Smooth muscle cell (in vitro differentiated cells): ENCODE measurements at regions not wholly inside any gene's neighbourhood (a gene's known extent, or its start where the extent isn't known, plus 50 kb on each side); places are given as distances from the start of the nearest gene placed in this dataset.

Experiments
- DNase-seq: peaks from one replicate; lab custom pipeline; 2025; ENCODE audit not compliant: unreplicated experiment; lab: John Stamatoyannopoulos, UW
- H2AFZ ChIP-seq: fragments of 200-600 bp; sonication (generic); 2 replicates; pipeline ENCODE4 v1.6.0; 2016; ENCODE audit warnings: antibody characterized with exemption, low read depth, mild to moderate bottlenecking
- H3F3A ChIP-seq: fragments of 200-600 bp; sonication (generic); 2 replicates; pipeline ENCODE4 v1.6.0; 2017; ENCODE audit warnings: antibody characterized with exemption, low read depth
- H3K27ac ChIP-seq: fragments of 200-600 bp; sonication (generic); 2 replicates; pipeline ENCODE4 v1.5.1; 2016; ENCODE audit warnings: low read depth, mild to moderate bottlenecking
- H3K27me3 ChIP-seq: fragments of 200-600 bp; sonication (generic); 2 replicates; pipeline ENCODE4 v1.6.1; 2016; ENCODE audit warnings: low read depth, mild to moderate bottlenecking
- H3K36me3 ChIP-seq: fragments of 200-600 bp; sonication (generic); 2 replicates; pipeline ENCODE4 v1.5.1; 2016; ENCODE audit warnings: low read depth
- H3K4me1 ChIP-seq: fragments of 200-600 bp; sonication (generic); 2 replicates; pipeline ENCODE4 v1.5.1; 2016; ENCODE audit warnings: low read depth
- H3K4me2 ChIP-seq: fragments of 200-600 bp; sonication (generic); 2 replicates; pipeline ENCODE4 v1.6.0; 2016; ENCODE audit warnings: mild to moderate bottlenecking
- H3K4me3 ChIP-seq: fragments of 200-600 bp; sonication (generic); 2 replicates; pipeline ENCODE4 v1.5.1; 2016; ENCODE audit warnings: mild to moderate bottlenecking
- H3K79me2 ChIP-seq: fragments of 200-600 bp; sonication (generic); 2 replicates; pipeline ENCODE4 v1.6.0; 2016; ENCODE audit warnings: low read depth, mild to moderate bottlenecking
- H3K9ac ChIP-seq: fragments of 200-600 bp; sonication (generic); 2 replicates; pipeline ENCODE4 v1.6.0; 2016; ENCODE audit warnings: low read depth
- H3K9me3 ChIP-seq: fragments of 200-600 bp; sonication (generic); replicated peaks from 2 replicates; pipeline ENCODE4 v1.5.1; 2016; ENCODE audit warnings: low read depth
- H4K20me1 ChIP-seq: fragments of 200-600 bp; sonication (generic); 2 replicates; pipeline ENCODE4 v1.6.0; 2016; ENCODE audit warnings: low read depth
- CTCF ChIP-seq: fragments of 200-600 bp; sonication (generic); IDR thresholded peaks from 2 replicates; pipeline ENCODE4 v1.5.1; 2017; ENCODE audit warnings: borderline replicate concordance, mild to moderate bottlenecking, antibody characterized with exemption; ENCODE audit not compliant: insufficient read depth, poor library complexity, severe bottlenecking
- WGBS: methylation state at CpG from one replicate; pipeline ENCODE4 v1.1.7; 2016; ENCODE audit warnings: low lambda C conversion rate; 5-methylcytosine and 5-hydroxymethylcytosine counted together

GRCh38 chr6:66362888-66363287, 655.9 kb upstream of the EYS start:
- Histone ChIP-seq H3K9ac (no peak overlapping the region), H4K20me1 (no peaks in the 10 kb centered on the region), H2AFZ (no peak overlapping the region), H3K27ac (no peak overlapping the region), H3K27me3 (no peaks in the 10 kb centered on the region), H3K4me1 (no peaks in the 10 kb centered on the region), H3K79me2 (no peaks in the 10 kb centered on the region), H3K4me2 (no peak overlapping the region), H3K36me3 (no peaks in the 10 kb centered on the region), H3K9me3 (no peaks in the 10 kb centered on the region), H3K4me3 (no peak overlapping the region), H3F3A (no peaks in the 10 kb centered on the region)
- TF ChIP-seq CTCF: no peak
- WGBS: 91% methylated on average over 6 of the region's 6 CpGs
- no peak for DNase-seq

DNA sequence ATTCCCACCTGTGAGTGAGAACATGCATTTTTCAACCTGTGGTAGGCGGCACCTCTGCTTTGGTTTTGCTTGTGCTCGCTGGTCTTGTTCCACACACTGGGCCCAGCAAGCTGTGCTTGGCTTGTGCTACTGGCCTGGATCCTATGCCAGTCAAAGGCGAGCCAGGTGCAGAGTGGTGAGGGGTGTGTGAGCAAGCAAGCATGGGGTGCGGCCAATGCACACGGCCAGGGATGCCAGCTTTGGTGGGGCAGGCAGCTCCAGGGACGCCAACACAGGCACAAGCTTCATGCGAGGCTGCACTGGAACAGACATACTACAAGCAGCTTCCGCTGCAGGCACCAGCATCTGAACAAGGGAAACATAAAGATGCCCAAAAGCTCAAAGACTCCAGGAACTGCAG, 654.9 kb upstream of the EYS start:
- Histone ChIP-seq H3K36me3 (no peaks in the 10 kb centered on the region), H3K9me3 (no peaks in the 10 kb centered on the region), H2AFZ (no peak overlapping the region), H3K27ac (no peak overlapping the region), H3K79me2 (no peaks in the 10 kb centered on the region), H3K4me3 (no peak overlapping the region), H4K20me1 (no peaks in the 10 kb centered on the region), H3K4me2 (no peak overlapping the region), H3K9ac (no peak overlapping the region), H3K27me3 (no peaks in the 10 kb centered on the region), H3K4me1 (no peaks in the 10 kb centered on the region), H3F3A (no peaks in the 10 kb centered on the region)
- WGBS: 95% methylated on average over 8 of the region's 8 CpGs
- DNase-seq: no peak
- no peak for TF ChIP-seq CTCF

- H2AFZ ChIP-seq: no peak overlapping the region
- no peak overlapping the region for H3K4me2 ChIP-seq
- H3K79me2 ChIP-seq: no peaks in the 10 kb centered on the region
- no peak overlapping the region for H3K27ac ChIP-seq
- no peak for DNase-seq
- H4K20me1 ChIP-seq: no peaks in the 10 kb centered on the region
- H3F3A ChIP-seq: no peaks in the 10 kb centered on the region
- H3K9ac ChIP-seq: no peak overlapping the region
- TF ChIP-seq CTCF: no peak
- no peaks in the 10 kb centered on the region for H3K4me1 ChIP-seq
- no peaks in the 10 kb centered on the region for H3K27me3 ChIP-seq
- no peak overlapping the region for H3K4me3 ChIP-seq
- no peaks in the 10 kb centered on the region for H3K9me3 ChIP-seq
- no peaks in the 10 kb centered on the region for H3K36me3 ChIP-seq
Observed at GRCh38 chr6:66357781-66358180, 650.8 kb upstream of the EYS start.

GRCh38 chr6:66355471-66355870, 648.4 kb upstream of the EYS start:
- Histone ChIP-seq H3K9ac (no peak overlapping the region), H3K4me2 (no peak overlapping the region), H3K9me3 (no peaks in the 10 kb centered on the region), H4K20me1 (no peaks in the 10 kb centered on the region), H3K4me3 (no peak overlapping the region), H3K79me2 (no peaks in the 10 kb centered on the region), H2AFZ (no peak overlapping the region), H3K36me3 (no peaks in the 10 kb centered on the region), H3K4me1 (no peaks in the 10 kb centered on the region), H3K27ac (no peak overlapping the region), H3F3A (no peaks in the 10 kb centered on the region), H3K27me3 (no peaks in the 10 kb centered on the region)
- DNase-seq: no peak
- WGBS: 74% methylated on average over 1 of the region's 1 CpG
- TF ChIP-seq CTCF: no peak
